CD4-positive, alpha-beta T cell treated with Interleukin-10 for 1 hour (primary cell): ENCODE measurements at regions not wholly inside any gene's neighbourhood (a gene's known extent, or its start where the extent isn't known, plus 50 kb on each side); places are given as distances from the start of the nearest gene placed in this dataset.

ENCODE experiments used
- DNase-seq: peaks from one replicate; pipeline ENCODE4 v3.0.0-alpha.2; 2020

DNA sequence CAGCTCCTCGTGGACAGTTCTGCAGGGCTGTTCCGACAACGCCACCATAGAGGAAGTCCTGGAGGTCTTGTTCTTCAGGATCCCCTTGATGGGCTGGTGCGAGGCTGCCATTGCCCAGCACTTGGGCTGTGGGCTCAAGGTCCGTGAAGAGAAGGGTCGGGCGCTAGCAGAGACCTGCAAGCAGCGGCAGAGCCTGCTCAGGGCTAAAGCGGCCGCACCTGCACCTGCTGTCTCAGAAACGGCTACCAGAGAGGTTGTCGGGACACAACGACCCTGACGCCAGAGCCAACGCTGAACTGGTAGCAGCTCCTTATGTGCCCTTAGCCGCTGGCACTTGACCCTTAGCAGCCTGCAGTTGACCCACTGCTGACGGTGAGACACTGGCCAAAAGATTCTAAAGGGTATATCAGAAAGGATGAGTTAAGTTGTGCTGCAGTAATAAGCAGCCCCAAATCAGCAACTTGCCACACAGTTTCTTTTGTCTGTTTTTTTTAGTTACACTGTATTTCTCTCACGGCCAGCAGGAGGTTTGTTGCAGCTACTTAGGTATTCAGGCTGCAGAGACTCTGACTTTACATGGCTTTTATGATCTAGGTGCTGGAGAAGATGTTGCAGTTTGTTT, 55.5 kb upstream of the ST6GAL2 start:
- DNase-seq: no peak

GRCh38 chr2:106943468-106944200, 57.7 kb upstream of the ST6GAL2 start:
- DNase-seq: no peak

DNA sequence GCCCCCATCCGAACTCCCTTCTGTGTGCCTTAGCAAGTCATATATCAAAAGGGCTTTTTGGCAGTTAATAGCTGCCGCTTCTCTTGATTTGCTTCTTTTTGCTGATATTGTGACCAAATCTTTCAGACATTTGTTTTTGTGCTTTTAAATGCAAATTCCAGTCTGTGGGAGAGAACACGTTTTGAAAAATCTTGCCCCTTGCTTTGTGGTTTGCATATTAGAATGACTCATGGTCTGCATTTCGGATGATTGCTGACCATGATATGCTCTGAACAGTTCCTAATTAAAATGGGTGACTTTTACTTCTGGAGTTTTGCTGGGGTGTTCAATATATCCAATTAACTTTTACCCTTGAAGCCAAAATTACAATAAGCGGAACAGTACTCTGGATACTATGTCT, 58.2 kb upstream of the ST6GAL2 start:
- no peak for DNase-seq

DNA sequence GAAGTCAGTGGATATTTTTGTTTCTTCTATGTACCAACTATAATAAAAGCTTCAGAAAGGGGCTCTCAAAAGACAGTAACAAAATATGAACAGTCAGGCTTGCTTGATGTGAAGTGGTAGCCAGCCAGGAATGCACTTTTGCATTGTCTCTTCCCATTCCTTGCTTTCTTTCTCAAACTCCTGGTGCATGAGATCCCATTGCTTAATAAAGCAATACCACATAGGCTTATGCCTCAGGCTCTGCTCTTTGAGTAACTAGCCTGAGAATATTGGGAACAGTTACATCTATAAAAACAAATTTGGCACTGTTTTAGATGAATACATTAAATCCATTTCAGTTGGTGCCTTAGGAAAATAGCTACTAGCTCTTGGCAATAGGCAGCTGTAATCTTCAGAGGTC, 62.6 kb upstream of the ST6GAL2 start:
- DNase-seq: no peak

DNA sequence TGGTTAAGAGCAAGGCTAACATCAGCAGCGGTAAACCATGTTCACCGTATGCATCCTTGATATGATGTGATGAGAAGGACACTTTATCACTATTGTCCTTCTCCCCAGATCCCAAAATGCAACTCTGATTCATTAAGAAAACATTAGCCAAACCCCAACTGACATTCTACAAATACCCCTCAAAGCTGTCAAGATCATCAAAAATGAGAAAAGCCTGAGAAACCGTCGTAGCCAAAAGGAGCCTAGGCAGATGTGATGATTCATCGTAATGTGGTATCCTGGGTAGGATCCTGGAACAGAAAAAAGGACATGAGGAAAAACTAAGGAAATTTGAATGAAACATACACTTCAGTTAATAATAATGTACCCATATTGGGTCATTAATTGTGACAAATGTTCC, 67.3 kb upstream of the ST6GAL2 start:
- DNase-seq: no peak

GRCh38 chr2:106953779-106954178, 67.8 kb upstream of the ST6GAL2 start:
- DNase-seq: no peak

DNA sequence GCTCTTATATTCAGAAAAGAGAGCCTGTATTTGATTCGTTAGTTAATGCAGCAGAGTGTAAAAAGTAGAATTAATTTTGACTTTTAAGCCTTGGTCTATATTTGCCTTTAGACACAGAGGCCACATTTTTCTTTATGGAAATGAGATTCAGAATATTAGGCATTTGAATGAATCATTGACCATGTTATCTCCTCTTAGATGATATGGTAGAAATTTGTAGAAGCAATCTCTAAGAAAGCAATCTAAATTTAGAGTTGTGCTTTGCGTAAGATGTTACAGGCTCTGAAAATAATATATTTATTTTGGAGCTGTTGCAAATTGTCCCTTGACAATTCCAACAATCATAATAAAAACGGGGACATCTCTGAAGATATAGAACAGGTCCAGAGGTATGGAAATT, 68.3 kb upstream of the ST6GAL2 start:
- DNase-seq: no peak

- no peak for DNase-seq
These were observed 70.4 kb upstream of the ST6GAL2 start for GRCh38 chr2:106956416-106956815.

- no peak for DNase-seq
These were observed 70.9 kb upstream of the ST6GAL2 start for GRCh38 chr2:106956879-106957278.

DNA sequence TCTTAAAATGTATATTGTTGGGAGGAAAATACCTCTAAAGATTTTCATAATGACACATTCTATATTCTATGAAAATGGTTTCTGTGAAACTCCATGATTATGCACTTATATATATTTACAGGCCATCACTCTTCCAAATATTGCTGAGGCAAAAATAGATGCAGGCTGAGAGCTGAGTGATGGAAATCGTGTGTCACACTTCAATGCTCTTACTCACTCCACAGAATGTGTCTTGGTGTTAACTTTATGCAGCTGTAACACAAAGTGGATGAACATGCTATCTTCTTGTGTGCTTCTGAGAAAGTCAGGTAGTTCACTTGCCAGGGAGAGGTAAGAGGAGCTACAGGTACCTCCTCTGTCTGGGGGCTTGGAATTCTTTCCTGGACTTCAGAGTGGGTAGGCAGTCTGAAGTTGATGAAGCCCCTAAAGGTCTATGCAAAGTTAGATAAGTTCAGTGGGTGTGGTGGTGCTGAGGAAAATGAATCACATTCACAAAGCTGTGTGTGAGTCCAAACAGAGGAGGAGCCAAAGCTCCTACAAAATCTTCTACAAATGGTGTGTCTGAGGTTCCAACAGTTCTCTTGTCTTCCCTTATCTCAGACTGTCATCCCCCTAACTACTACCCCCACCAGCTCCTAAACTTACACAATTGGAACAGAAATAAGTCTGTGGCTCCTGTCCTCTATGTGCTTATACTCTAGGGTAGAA, 74.2 kb upstream of the ST6GAL2 start:
- DNase-seq: no peak

GRCh38 chr2:106960683-106961161, 74.8 kb upstream of the ST6GAL2 start:
- DNase-seq: no peak

GRCh38 chr2:106961328-106961727, 75.4 kb upstream of the ST6GAL2 start:
- no peak for DNase-seq

DNA sequence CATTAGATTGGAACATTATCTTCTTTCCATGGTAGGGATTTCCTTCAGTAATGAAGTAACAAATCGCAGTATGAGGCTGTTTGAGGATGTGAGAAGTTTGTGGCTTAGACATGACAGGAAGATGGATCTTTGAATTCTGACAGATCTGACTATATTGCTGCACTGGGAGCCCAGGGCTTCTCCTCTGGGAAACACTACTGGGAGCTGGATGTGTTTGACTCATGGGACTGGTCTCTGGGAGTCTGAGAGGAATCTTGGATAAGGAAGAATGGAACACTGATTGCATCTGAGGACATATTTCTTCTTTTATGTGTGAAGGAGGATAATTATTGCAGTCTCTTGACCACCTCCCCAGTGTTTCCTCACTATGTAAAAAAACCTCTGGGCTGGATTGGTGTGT, 77.2 kb upstream of the ST6GAL2 start:
- DNase-seq: no peak

- no peak for DNase-seq
These were observed 77.9 kb upstream of the ST6GAL2 start for GRCh38 chr2:106963893-106964292.

DNA sequence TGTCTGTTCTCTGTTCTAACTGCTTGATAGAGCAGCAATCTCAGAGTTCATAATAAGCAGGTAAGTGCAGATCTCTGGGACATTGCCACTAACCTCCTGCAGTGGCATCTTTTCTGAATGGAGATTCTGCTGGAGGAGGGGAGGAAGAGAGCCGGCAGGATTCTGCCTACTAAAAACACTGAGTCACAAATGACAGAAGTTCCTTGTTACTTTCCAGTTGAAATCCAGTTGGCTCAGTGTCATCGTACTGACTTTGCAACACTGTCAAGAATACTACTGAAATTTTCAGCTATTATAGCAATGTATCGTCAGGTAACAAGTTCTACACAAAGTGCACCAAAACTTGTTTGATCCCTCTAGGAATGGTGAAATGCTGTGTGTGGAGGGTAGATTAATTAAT, 79.6 kb upstream of the ST6GAL2 start:
- no peak for DNase-seq

GRCh38 chr2:106969777-106970176, 83.8 kb upstream of the ST6GAL2 start:
- no peak for DNase-seq

DNA sequence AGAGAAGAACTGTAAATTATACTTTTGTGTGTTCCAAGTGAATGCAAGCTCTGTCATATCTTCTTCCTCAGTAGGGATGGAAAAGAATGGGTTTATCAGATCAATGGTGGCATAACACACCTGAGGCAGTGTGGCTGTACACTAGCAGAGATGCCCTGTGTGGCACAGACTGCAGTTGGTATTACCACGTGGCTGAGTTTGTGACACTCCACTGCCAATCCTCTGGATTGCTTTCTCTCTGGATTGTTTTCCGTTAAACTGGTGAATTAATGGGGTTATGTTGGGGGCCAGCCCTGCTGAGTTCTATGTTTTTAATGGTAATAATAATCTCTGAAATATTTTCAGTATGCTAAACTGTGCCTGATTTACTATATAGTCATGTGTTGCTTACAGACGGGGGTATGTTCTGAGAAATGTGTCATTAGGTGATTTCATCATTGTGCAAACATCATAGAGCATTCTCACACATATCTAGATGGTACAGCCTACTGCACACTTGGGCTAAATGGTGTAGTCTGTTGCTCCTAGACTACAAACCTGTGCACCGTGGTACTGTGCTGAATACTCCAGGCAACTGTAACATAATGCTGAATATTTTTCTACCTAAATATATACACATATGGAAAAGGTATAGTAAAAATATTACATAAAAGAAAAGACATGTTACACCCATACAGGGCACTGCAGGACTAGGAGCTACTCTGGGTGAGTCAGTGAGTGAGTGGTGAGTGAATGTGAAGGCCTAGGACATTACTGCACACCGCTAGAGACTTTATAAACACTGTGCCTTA, 84.7 kb upstream of the ST6GAL2 start:
- no peak for DNase-seq

- DNase-seq: no peak
These were observed 86.8 kb upstream of the ST6GAL2 start for GRCh38 chr2:106972782-106973181.

DNA sequence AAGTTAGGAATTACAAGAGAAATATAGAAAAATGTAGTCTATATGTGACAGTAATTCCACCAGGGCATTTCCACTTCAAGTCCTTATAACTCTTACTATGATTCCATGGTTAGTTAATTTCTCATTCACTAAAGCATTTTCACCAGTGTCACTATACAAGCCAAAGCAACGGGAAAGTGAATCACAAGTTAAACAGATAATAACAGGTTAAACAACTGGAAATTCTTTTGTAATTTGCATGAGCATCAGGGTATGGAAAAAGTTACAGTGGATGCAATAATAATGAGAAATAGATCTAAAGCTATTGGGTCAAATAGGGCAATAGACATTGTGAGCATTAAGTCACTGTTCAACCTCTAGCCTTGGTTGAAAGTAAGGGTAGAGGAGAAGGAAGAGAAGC, 88.9 kb upstream of the ST6GAL2 start:
- DNase-seq: no peak

- no peak for DNase-seq
These were observed 89.7 kb upstream of the ST6GAL2 start for GRCh38 chr2:106975641-106976040.

DNA sequence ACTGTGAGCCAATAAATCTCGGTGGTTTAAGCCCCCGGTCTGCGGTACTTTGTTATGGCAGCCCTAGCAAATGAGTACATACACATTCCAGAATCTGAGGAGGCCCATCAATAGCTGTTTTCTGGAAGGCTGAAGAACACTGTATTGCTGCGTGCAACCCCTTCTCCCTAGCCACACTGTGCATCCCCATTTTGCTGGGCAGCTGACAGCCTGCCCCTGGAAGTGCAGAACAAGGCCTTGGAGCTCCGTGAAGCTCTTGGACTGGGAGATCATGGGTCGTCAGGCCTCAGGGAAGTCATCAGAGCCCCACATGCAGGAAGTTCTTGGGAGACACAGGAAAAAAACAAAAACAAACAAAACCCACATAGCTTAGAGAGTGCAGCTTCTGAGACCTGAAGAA, 90.6 kb upstream of the ST6GAL2 start:
- no peak for DNase-seq

DNA sequence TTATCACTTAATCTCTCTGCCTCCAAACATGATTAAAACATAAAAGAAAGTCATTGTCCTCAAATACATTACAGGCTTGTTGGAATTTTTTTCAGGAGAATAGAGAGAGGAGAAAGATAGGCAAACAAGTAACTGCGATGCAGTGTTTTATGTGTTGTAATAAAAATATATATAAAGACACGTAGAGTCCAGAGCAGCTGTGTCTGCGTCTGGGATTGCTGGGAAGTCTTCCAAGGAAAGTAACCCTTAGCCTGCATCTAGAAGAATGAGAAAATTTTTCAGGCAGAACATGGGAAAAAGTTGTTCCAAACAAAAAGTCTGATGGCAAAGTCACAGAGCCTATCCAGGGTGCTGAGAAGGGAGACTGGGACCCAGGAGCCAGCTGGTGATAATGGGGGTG, 91.8 kb upstream of the ST6GAL2 start:
- no peak for DNase-seq

DNA sequence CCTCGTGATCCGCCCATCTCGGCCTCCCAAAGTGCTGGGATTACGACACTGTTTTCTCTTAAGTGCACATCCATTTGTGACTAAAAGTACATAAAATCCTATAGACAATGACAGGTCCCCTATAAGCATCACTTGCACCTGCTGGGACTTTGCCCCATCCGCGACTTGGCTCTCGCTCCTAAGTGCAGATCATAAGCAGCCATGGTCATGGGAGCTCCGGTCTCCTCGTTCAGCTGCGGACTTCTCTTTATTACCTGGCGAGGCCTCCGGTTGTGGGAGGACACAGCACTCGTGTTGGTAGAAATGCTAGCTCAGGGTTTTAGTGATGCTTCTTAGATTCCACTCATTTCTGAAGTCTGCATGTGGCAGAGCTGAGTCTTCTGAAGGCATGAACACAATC, 92.7 kb upstream of the ST6GAL2 start:
- DNase-seq: no peak
